K562 (cell line): ENCODE measurements at regions not wholly inside any gene's neighbourhood (a gene's known extent, or its start where the extent isn't known, plus 50 kb on each side); places are given as distances from the start of the nearest gene placed in this dataset.

Experiments
- ATAC-seq: fragments of 200-7000 bp; cut with Tn5 transposase; 3 replicates; pipeline ENCODE4 v1.9.1; 2020; ENCODE audit warnings: moderate library complexity
- BruUV-seq: library from RNA; stranded (reverse); fragments of 400-500 nt; replicated peaks from 2 replicates; lab custom pipeline; 2021; lab: Mats Ljungman, UMichigan
- CTCF ChIA-PET: fragments of 300-600 bp; formaldehyde crosslinking; extraction: SDS; loops from one replicate; lab custom pipeline; 2021; ENCODE audit warnings: low intra/inter-chr PET ratio; lab: Yijun Ruan, JAX
- POLR2A ChIA-PET: fragments of 300-600, 350-650 bp; sonication (Branson Sonifier 250); formaldehyde crosslinking; extraction: SDS; loops from one replicate; lab custom pipeline; 2021; ENCODE audit warnings: antibody characterized with exemption, inconsistent platforms; lab: Yijun Ruan, JAX
- DNase-seq, 4 experiments: peaks; one replicate each; pipeline versions ENCODE4 v3.0.0 to v3.0.0-alpha.2; 2011 to 2018; ENCODE audit warnings: low spot score in 3 of 4, mixed read lengths in 3 of 4; ENCODE audit errors: extremely low read depth in 1 of 4
- FAIRE-seq: peaks from 2 replicates; lab custom pipeline; 2011; peaks lifted over from hg19 to GRCh38; lab: Jason Lieb, UNC
- H2AFZ ChIP-seq: 2 replicates; pipeline ENCODE4 v1.6.0; 2011; ENCODE audit warnings: low read depth, low read length, control low read depth, inconsistent platforms
- H3K27ac ChIP-seq: fragments of 200-600 bp; 3 replicates; pipeline ENCODE4 v1.8.0; 2011; ENCODE audit warnings: low read depth, mild to moderate bottlenecking, control low read depth, inconsistent platforms, low read length, moderate library complexity, mixed read lengths; ENCODE audit errors: extremely low read depth
- H3K27me3 ChIP-seq, 2 experiments: fragments of 300-600 bp in 1 of 2; 2 replicates in 1 of 2; 3 replicates in 1 of 2; pipeline versions ENCODE4 v1.6.0 to v1.8.0; 2011; ENCODE audit warnings: inconsistent platforms in 2 of 2, low read length in 2 of 2, mild to moderate bottlenecking in 1 of 2, mixed read lengths in 1 of 2, moderate library complexity in 1 of 2; ENCODE audit not compliant: control insufficient read depth in 2 of 2, insufficient read depth in 2 of 2
- H3K36me3 ChIP-seq: fragments of 300-600 bp; 3 replicates; pipeline ENCODE4 v1.8.0; 2011; ENCODE audit warnings: mild to moderate bottlenecking, low read length, inconsistent platforms; ENCODE audit not compliant: control insufficient read depth, insufficient read depth
- H3K4me1 ChIP-seq, 2 experiments: fragments of 200-600 bp in 1 of 2; replicated peaks in 1 of 2; 2 replicates in 1 of 2; 3 replicates in 1 of 2; pipeline versions ENCODE4 v1.5.1 to v1.8.0; 2011; ENCODE audit warnings: inconsistent platforms in 2 of 2, low read length in 2 of 2, mild to moderate bottlenecking in 1 of 2, mixed read lengths in 1 of 2, moderate library complexity in 1 of 2; ENCODE audit not compliant: control insufficient read depth in 2 of 2, insufficient read depth in 2 of 2
- H3K4me2 ChIP-seq: 2 replicates; pipeline ENCODE4 v1.6.1; 2011; ENCODE audit warnings: low read length, control low read depth, inconsistent platforms, mixed read lengths; ENCODE audit not compliant: insufficient read depth
- H3K4me3 ChIP-seq: fragments of 200-600 bp; sonication (generic), shearing (Covaris generic); 2 replicates; pipeline ENCODE4 v1.5.1; 2016; ENCODE audit warnings: control low read depth, inconsistent platforms
- H3K79me2 ChIP-seq: fragments of 200-600 bp; 3 replicates; pipeline ENCODE4 v1.8.0; 2011; ENCODE audit warnings: low read length, inconsistent platforms; ENCODE audit not compliant: control insufficient read depth, insufficient read depth
- H3K9ac ChIP-seq, 2 experiments: 2 replicates each; pipeline versions ENCODE4 v1.6.0 to v1.6.1; 2011; ENCODE audit warnings: low read depth in 2 of 2, low read length in 2 of 2, control low read depth in 1 of 2, inconsistent platforms in 1 of 2, mild to moderate bottlenecking in 1 of 2, mixed read lengths in 1 of 2; ENCODE audit not compliant: insufficient read depth in 1 of 2
- H3K9me1 ChIP-seq: one replicate; pipeline ENCODE4 v1.6.0; 2011; ENCODE audit warnings: inconsistent platforms, mild to moderate bottlenecking, low read length, moderate library complexity; ENCODE audit not compliant: control insufficient read depth, insufficient read depth
- H3K9me3 ChIP-seq: replicated peaks from 2 replicates; pipeline ENCODE4 v1.5.1; 2011; ENCODE audit warnings: low read depth, low read length, inconsistent platforms; ENCODE audit not compliant: control insufficient read depth, insufficient read depth
- H4K20me1 ChIP-seq: replicated peaks from 2 replicates; pipeline ENCODE4 v1.6.1; 2011; ENCODE audit warnings: low read length, inconsistent platforms, mixed read lengths; ENCODE audit not compliant: control insufficient read depth, insufficient read depth
- BRCA1 ChIP-seq, 2 experiments: fragments of 450-650 bp in 1 of 2; sonication (generic) in 1 of 2; formaldehyde crosslinking in 1 of 2; IDR thresholded peaks; 2 replicates each; pipeline versions ENCODE4 v1.5.0 to v1.6.1; 2017 to 2020; ENCODE audit warnings: mild to moderate bottlenecking in 1 of 2, missing genetic modification reagents in 1 of 2
- DACH1 ChIP-seq: fragments of 450-650 bp; IDR thresholded peaks from 2 replicates; pipeline ENCODE4 v1.6.1; 2018; ENCODE audit not compliant: partially characterized antibody
- E2F6 ChIP-seq, 2 experiments: IDR thresholded peaks; 2 replicates each; pipeline ENCODE4 v1.6.1; 2011; ENCODE audit warnings: borderline replicate concordance in 1 of 2, control low read depth in 1 of 2, low read depth in 1 of 2, low read length in 1 of 2, mild to moderate bottlenecking in 1 of 2, mixed read lengths in 1 of 2, moderate library complexity in 1 of 2; ENCODE audit not compliant: insufficient read depth in 1 of 2, insufficient read length in 1 of 2, poor library complexity in 1 of 2, severe bottlenecking in 1 of 2; ENCODE audit errors: extremely low read depth in 1 of 2
- GABPB2 ChIP-seq: fragments of 250-450 bp; sonication (Bioruptor Pico); conservative IDR thresholded peaks from 2 replicates; pipeline ENCODE4 v1.5.1; 2021; ENCODE audit warnings: mild to moderate bottlenecking
- HLTF ChIP-seq: fragments of 450-650 bp; IDR thresholded peaks from 2 replicates; pipeline ENCODE4 v1.6.1; 2016
- JUND ChIP-seq, 2 experiments: IDR thresholded peaks; 2 replicates in 1 of 2; 3 replicates in 1 of 2; pipeline ENCODE4 v1.6.1; 2011; ENCODE audit warnings: borderline replicate concordance in 2 of 2, low read depth in 2 of 2, low read length in 2 of 2, improper control_type of control experiment in 1 of 2, missing biosample characterization in 1 of 2, missing genetic modification characterization in 1 of 2, missing genetic modification reagents in 1 of 2
- MAFG ChIP-seq: fragments of 450-650 bp; conservative IDR thresholded peaks from 2 replicates; pipeline ENCODE4 v1.6.1; 2016; ENCODE audit warnings: missing genetic modification characterization, missing compliant biosample characterization
- MAFK ChIP-seq: IDR thresholded peaks from 2 replicates; pipeline ENCODE4 v1.6.1; 2011; ENCODE audit warnings: low read length, improper control_type of control experiment
- REST ChIP-seq, 2 experiments: fragments of 450-650 bp; formaldehyde crosslinking in 1 of 2; IDR thresholded peaks; 2 replicates each; pipeline versions ENCODE4 v1.4.0 to v1.6.1; 2014 to 2020; ENCODE audit warnings: mild to moderate bottlenecking in 2 of 2, borderline replicate concordance in 1 of 2, low read depth in 1 of 2
- SRF ChIP-seq, 2 experiments: fragments of 250-450, 450-650 bp in 1 of 2; sonication (Bioruptor Pico) in 1 of 2; sonication (generic) in 1 of 2; formaldehyde crosslinking; IDR thresholded peaks; 2 replicates each; pipeline versions ENCODE4 v1.5.0 to v1.5.1; 2020 to 2022; ENCODE audit warnings: mild to moderate bottlenecking in 1 of 2, missing genetic modification reagents in 1 of 2
- WGBS: fragments of 100-300 bp; shearing (Covaris generic); methylation state at CpG from one replicate; pipeline ENCODE4 v1.1.6; 2016; ENCODE audit warnings: low coverage, mixed read lengths; ENCODE audit not compliant: insufficient coverage; ENCODE audit errors: missing lambda C conversion rate; 5-methylcytosine and 5-hydroxymethylcytosine counted together
- in situ Hi-C: fragments of 300-500 bp; cut with MboI; formaldehyde crosslinking; loops from 4 replicates; pipeline ENCODE4 v1.15.0; 2018; ENCODE audit warnings: inconsistent platforms, mixed read lengths
- intact Hi-C: fragments of 100-400 bp; cut with micrococcal nuclease; formaldehyde crosslinking; loops from 2 replicates; pipeline ENCODE4 v1.14.2; 2022

GRCh38 chr1:181296180-181296579 is 187.1 kb upstream of the CACNA1E start (continued):
- no peak for TF ChIP-seq E2F6 (IDR thresholded peaks at IDR 0.05; ENCODE audit: borderline replicate concordance in 1 of 2, extremely low read depth in 1 of 2, insufficient read depth in 1 of 2, insufficient read length in 1 of 2, low read depth in 1 of 2, low read length in 1 of 2, poor library complexity in 1 of 2, severe bottlenecking in 1 of 2)
- TF ChIP-seq DACH1: no peak
- TF ChIP-seq JUND (IDR thresholded peaks at IDR 0.05; ENCODE audit: borderline replicate concordance, low read depth, low read length): no peak
- TF ChIP-seq JUND (tag; IDR thresholded peaks at IDR 0.05; ENCODE audit: borderline replicate concordance, low read depth, low read length): no peak

- in situ Hi-C loops: no loop called here
- no TSS peak for BruUV-seq
- 0% methylated on average over 3 of the region's 3 CpGs for WGBS
- TF ChIP-seq HLTF: no peak
- TF ChIP-seq MAFG (tag): no peak
- TF ChIP-seq REST (IDR thresholded peaks at IDR 0.05; ENCODE audit: borderline replicate concordance): no peak
- no peak for TF ChIP-seq REST (CRISPR knock-in tag; IDR thresholded peaks at IDR 0.05; ENCODE audit: low read depth)
- no peak for TF ChIP-seq BRCA1 (IDR thresholded peaks at IDR 0.05)
- no peak for TF ChIP-seq BRCA1 (CRISPR knock-in tag; IDR thresholded peaks at IDR 0.05)
- TF ChIP-seq MAFK: no peak
- no peak for TF ChIP-seq SRF (CRISPR knock-in tag; IDR thresholded peaks at IDR 0.05)
- TF ChIP-seq GABPB2 (CRISPR knock-in tag): no peak
Measured at GRCh38 chr1:181308098-181308497, 175.2 kb upstream of the CACNA1E start.

More at GRCh38 chr1:181308098-181308497, 175.2 kb upstream of the CACNA1E start:
- Histone ChIP-seq H3K4me1 (no peaks in the 10 kb centered on the region), H3K27me3 (no peaks in the 10 kb centered on the region; a peak in 1 of 5 replicates), H4K20me1 (no peaks in the 10 kb centered on the region), H3K9ac (no peak overlapping the region), H3K79me2 (no peaks in the 10 kb centered on the region), H2AFZ (no peak overlapping the region), H3K27ac (no peak overlapping the region), H3K36me3 (no peaks in the 10 kb centered on the region), H3K4me2 (no peak overlapping the region), H3K4me3 (no peak overlapping the region), H3K9me3 (no peaks in the 10 kb centered on the region), H3K9me1 (no peaks in the 10 kb centered on the region)
- ChIA-PET CTCF (no interaction called here), POLR2A (interaction anchor here (1.1 kb wide), 1 partner anchor 9 kb away, joined by 3 read pairs; no protein-coding TSS in a partner anchor)
- FAIRE-seq: no peak
- no peak for DNase-seq
- no peak for ATAC-seq
- intact Hi-C loops: no loop called here
